HepG2 (cell line): ENCODE measurements at regions not wholly inside any gene's neighbourhood (a gene's known extent, or its start where the extent isn't known, plus 50 kb on each side); places are given as distances from the start of the nearest gene placed in this dataset.

Source experiments
- ATAC-seq: fragments of 200-7000 bp; cut with Tn5 transposase; 3 replicates; pipeline ENCODE4 v1.9.1; 2020; ENCODE audit warnings: mild to moderate bottlenecking, moderate library complexity
- BruUV-seq: library from RNA; stranded (reverse); fragments of 400-500 nt; replicated peaks from 2 replicates; lab custom pipeline; 2021; lab: Mats Ljungman, UMichigan
- CTCF ChIA-PET: fragments of 300-600 bp; formaldehyde crosslinking; extraction: SDS; loops from one replicate; lab custom pipeline; 2021; ENCODE audit warnings: low total read pairs, inconsistent platforms, low intra/inter-chr PET ratio; lab: Yijun Ruan, JAX
- POLR2A ChIA-PET: fragments of 350-600 bp; sonication (Branson Sonifier 250); formaldehyde crosslinking; loops from one replicate; lab custom pipeline; 2020; ENCODE audit warnings: antibody characterized with exemption, inconsistent platforms; lab: Yijun Ruan, JAX
- DNase-seq: peaks from one replicate; pipeline ENCODE4 v3.0.0-alpha.2; 2015; ENCODE audit warnings: low spot score
- FAIRE-seq: peaks from 3 replicates; lab custom pipeline; 2011; peaks lifted over from hg19 to GRCh38; lab: Jason Lieb, UNC
- H2AFZ ChIP-seq: one replicate; pipeline ENCODE4 v1.6.1; 2011; ENCODE audit warnings: low read length, inconsistent platforms
- H3K27ac ChIP-seq: fragments of 300-600 bp; 3 replicates; pipeline ENCODE4 v1.8.0; 2011; ENCODE audit warnings: mixed run types, mild to moderate bottlenecking, mixed read lengths, low read length, inconsistent platforms; ENCODE audit not compliant: insufficient read depth; ENCODE audit errors: extremely low read length
- H3K27me3 ChIP-seq, 2 experiments: fragments of 200-600 bp in 1 of 2; 2 replicates in 1 of 2; 3 replicates in 1 of 2; pipeline versions ENCODE4 v1.6.0 to v1.8.0; 2011; ENCODE audit warnings: low read length in 2 of 2, mild to moderate bottlenecking in 2 of 2, moderate library complexity in 2 of 2, inconsistent platforms in 1 of 2; ENCODE audit not compliant: insufficient read depth in 2 of 2, control insufficient read depth in 1 of 2
- H3K36me3 ChIP-seq, 2 experiments: fragments of 200-600 bp in 1 of 2; replicated peaks in 1 of 2; 2 replicates in 1 of 2; 3 replicates in 1 of 2; pipeline versions ENCODE4 v1.5.1 to v1.8.0; 2011; ENCODE audit warnings: low read length in 2 of 2, inconsistent platforms in 1 of 2; ENCODE audit not compliant: insufficient read depth in 2 of 2, control insufficient read depth in 1 of 2
- H3K4me1 ChIP-seq: 2 replicates; pipeline ENCODE4 v1.5.1; 2012; ENCODE audit warnings: low read length, inconsistent platforms; ENCODE audit not compliant: insufficient read depth
- H3K4me2 ChIP-seq: 2 replicates; pipeline ENCODE4 v1.6.0; 2011; ENCODE audit warnings: low read depth, low read length, inconsistent platforms
- H3K4me3 ChIP-seq, 3 experiments: fragments of 200-600 bp in 1 of 3; sonication (generic), shearing (Covaris generic) in 1 of 3; replicated peaks in 1 of 3; 2 replicates each; pipeline ENCODE4 v1.5.1; 2011 to 2016; ENCODE audit warnings: low read length in 3 of 3, inconsistent platforms in 2 of 3, low read depth in 2 of 3, mild to moderate bottlenecking in 2 of 3, control low read depth in 1 of 3, mixed read lengths in 1 of 3; ENCODE audit not compliant: insufficient read depth in 1 of 3
- H3K79me2 ChIP-seq: one replicate; pipeline ENCODE4 v1.6.1; 2011; ENCODE audit warnings: low read length, inconsistent platforms; ENCODE audit not compliant: insufficient read depth
- H3K9ac ChIP-seq: 2 replicates; pipeline ENCODE4 v1.6.0; 2011; ENCODE audit warnings: mild to moderate bottlenecking, low read depth, low read length, inconsistent platforms; ENCODE audit not compliant: insufficient read depth
- H3K9me3 ChIP-seq: 2 replicates; pipeline ENCODE4 v1.5.1; 2012; ENCODE audit warnings: mild to moderate bottlenecking, low read length
- H4K20me1 ChIP-seq: 2 replicates; pipeline ENCODE4 v1.6.0; 2011; ENCODE audit warnings: inconsistent platforms, mild to moderate bottlenecking, low read length, moderate library complexity; ENCODE audit not compliant: insufficient read depth
- AGO1 ChIP-seq: fragments of 200-400 bp; formaldehyde crosslinking; IDR thresholded peaks from 2 replicates; pipeline ENCODE4 v1.6.1; 2017; ENCODE audit warnings: mild to moderate bottlenecking, low read depth, low read length, moderate library complexity; ENCODE audit not compliant: poor library complexity, severe bottlenecking
- ARNT2 ChIP-seq: sonication (generic); formaldehyde crosslinking; IDR thresholded peaks from 2 replicates; pipeline ENCODE4 v1.8.0; 2022; ENCODE audit warnings: mild to moderate bottlenecking, low read depth, missing genetic modification reagents, moderate library complexity
- ETV6 ChIP-seq: sonication (generic); formaldehyde crosslinking; conservative IDR thresholded peaks from 2 replicates; pipeline ENCODE4 v1.4.0; 2020; ENCODE audit warnings: missing genetic modification reagents
- FOSL2 ChIP-seq: sonication (generic); formaldehyde crosslinking; IDR thresholded peaks from 2 replicates; pipeline ENCODE4 v1.4.0; 2020; ENCODE audit warnings: missing genetic modification reagents
- GPN1 ChIP-seq: sonication (generic); formaldehyde crosslinking; IDR thresholded peaks from 2 replicates; pipeline ENCODE4 v1.5.1; 2020; ENCODE audit warnings: missing genetic modification reagents, borderline replicate concordance
- HIVEP1 ChIP-seq: sonication (generic); formaldehyde crosslinking; IDR thresholded peaks from 2 replicates; pipeline ENCODE4 v1.4.0; 2020; ENCODE audit warnings: mild to moderate bottlenecking, missing genetic modification reagents
- ZBTB1 ChIP-seq: sonication (generic); formaldehyde crosslinking; IDR thresholded peaks from 2 replicates; pipeline ENCODE4 v1.4.0; 2020; ENCODE audit warnings: missing genetic modification reagents, borderline replicate concordance
- ZEB1 ChIP-seq: IDR thresholded peaks from 2 replicates; pipeline ENCODE4 v1.6.1; 2012; ENCODE audit warnings: mild to moderate bottlenecking, low read depth, inconsistent platforms; ENCODE audit not compliant: insufficient replicate concordance
- ZNF10 ChIP-seq: sonication (generic); formaldehyde crosslinking; IDR thresholded peaks from 2 replicates; pipeline ENCODE4 v1.4.0; 2020; ENCODE audit warnings: mild to moderate bottlenecking, low read depth, missing genetic modification reagents, borderline replicate concordance
- ZNF224 ChIP-seq: sonication (generic); formaldehyde crosslinking; IDR thresholded peaks from 2 replicates; pipeline ENCODE4 v1.5.0; 2020; ENCODE audit warnings: mild to moderate bottlenecking, missing genetic modification reagents
- ZNF343 ChIP-seq: sonication (generic); formaldehyde crosslinking; IDR thresholded peaks from 2 replicates; pipeline ENCODE4 v1.4.0; 2020; ENCODE audit warnings: mild to moderate bottlenecking, missing genetic modification reagents
- ZNF382 ChIP-seq: sonication (generic); formaldehyde crosslinking; IDR thresholded peaks from 2 replicates; pipeline ENCODE4 v1.5.0; 2020; ENCODE audit warnings: missing genetic modification reagents, mild to moderate bottlenecking, borderline replicate concordance
- ZNF652 ChIP-seq: IDR thresholded peaks from 2 replicates; pipeline ENCODE4 v1.6.1; 2016; ENCODE audit warnings: low read depth, borderline replicate concordance
- ZNF713 ChIP-seq: sonication (generic); formaldehyde crosslinking; IDR thresholded peaks from 2 replicates; pipeline ENCODE4 v1.4.0; 2020; ENCODE audit warnings: mild to moderate bottlenecking, missing genetic modification reagents
- ZNF749 ChIP-seq: sonication (generic); formaldehyde crosslinking; IDR thresholded peaks from 2 replicates; pipeline ENCODE4 v1.8.0; 2022; ENCODE audit warnings: mild to moderate bottlenecking, missing genetic modification reagents, moderate library complexity, borderline replicate concordance
- WGBS: methylation state at CpG from one replicate; pipeline ENCODE4 v1.1.6; 2017; ENCODE audit warnings: low lambda C conversion rate; 5-methylcytosine and 5-hydroxymethylcytosine counted together
- in situ Hi-C: cut with HindIII; loops from 2 replicates; pipeline ENCODE4 v1.10.0; 2017; ENCODE audit warnings: low pct_unique_long_range_greater_than_20kb; ENCODE audit not compliant: extremely low pct_ligation_motif_present
- intact Hi-C: fragments of 100-400 bp; cut with micrococcal nuclease; formaldehyde crosslinking; loops from one replicate; pipeline ENCODE4 v1.10.0; 2022; ENCODE audit not compliant: unreplicated experiment
- TF ChIP-seq, protein P1 (sequence below): sonication (generic); formaldehyde crosslinking; IDR thresholded peaks from 2 replicates; pipeline ENCODE4 v1.4.0; 2020; ENCODE audit warnings: missing genetic modification reagents
- TF ChIP-seq, protein P2 (sequence below): sonication (generic); formaldehyde crosslinking; IDR thresholded peaks from 2 replicates; pipeline ENCODE4 v1.9.0; 2021; ENCODE audit warnings: missing genetic modification reagents, borderline replicate concordance
- TF ChIP-seq, protein P3 (sequence below): sonication (generic); formaldehyde crosslinking; IDR thresholded peaks from 2 replicates; pipeline ENCODE4 v1.8.0; 2022; ENCODE audit warnings: mild to moderate bottlenecking, missing genetic modification reagents
- TF ChIP-seq, protein P4 (sequence below): sonication (generic); formaldehyde crosslinking; IDR thresholded peaks from 2 replicates; pipeline ENCODE4 v1.4.0; 2020; ENCODE audit warnings: missing genetic modification reagents

DNA sequence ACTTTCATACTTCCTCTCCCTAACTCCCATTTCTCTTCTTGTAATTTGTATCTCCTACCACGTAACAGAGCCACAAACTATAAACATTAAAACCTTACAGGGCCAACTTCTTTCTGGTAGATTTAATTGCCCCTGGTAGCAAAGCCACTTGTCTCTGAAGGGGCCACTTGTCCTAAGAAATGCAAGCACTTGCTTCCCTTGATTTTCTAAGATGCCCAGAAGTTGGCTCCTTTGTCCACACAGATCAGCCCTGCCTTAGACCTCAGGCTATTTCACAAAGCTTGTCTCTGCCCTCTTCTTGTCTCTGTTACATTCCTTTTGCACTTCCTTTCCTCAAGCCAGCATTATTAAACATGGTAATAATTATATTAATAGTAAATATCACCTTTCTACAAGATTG is 80.6 kb upstream of the CXXC4 start:
- Histone ChIP-seq H3K27ac (no peak overlapping the region), H3K36me3 (no peaks in the 10 kb centered on the region), H3K4me1 (no peaks in the 10 kb centered on the region), H3K79me2 (no peaks in the 10 kb centered on the region), H4K20me1 (no peaks in the 10 kb centered on the region), H2AFZ (no peak overlapping the region), H3K27me3 (no peaks in the 10 kb centered on the region), H3K9ac (no peak overlapping the region), H3K4me2 (no peak overlapping the region), H3K9me3 (no peaks in the 10 kb centered on the region), H3K4me3 (no peak overlapping the region)
- in situ Hi-C loops: no loop called here
- DNase-seq (no peak), ATAC-seq (no peak), FAIRE-seq (no peak)
- no TSS peak for BruUV-seq
- CTCF ChIA-PET: no interaction called here
- WGBS: 0% methylated on average over 1 of the region's 1 CpG
- intact Hi-C loops: no loop called here
- POLR2A ChIA-PET: no interaction called here
- TF ChIP-seq ZNF713 (CRISPR knock-in tag) (no peak), FOSL2 (CRISPR knock-in tag) (no peak), HIVEP1 (no peak), ZNF749 (no peak), ZEB1 (no peak), GPN1 (CRISPR knock-in tag) (no peak), ZNF224 (CRISPR knock-in tag) (no peak), ZNF652 (no peak), ETV6 (CRISPR knock-in tag) (no peak), ZBTB1 (no peak), ARNT2 (no peak), ZNF382 (CRISPR knock-in tag) (no peak), ZNF343 (CRISPR knock-in tag) (no peak), AGO1 (no peak), ZNF10 (no peak)
- TF ChIP-seq, protein P1, sequence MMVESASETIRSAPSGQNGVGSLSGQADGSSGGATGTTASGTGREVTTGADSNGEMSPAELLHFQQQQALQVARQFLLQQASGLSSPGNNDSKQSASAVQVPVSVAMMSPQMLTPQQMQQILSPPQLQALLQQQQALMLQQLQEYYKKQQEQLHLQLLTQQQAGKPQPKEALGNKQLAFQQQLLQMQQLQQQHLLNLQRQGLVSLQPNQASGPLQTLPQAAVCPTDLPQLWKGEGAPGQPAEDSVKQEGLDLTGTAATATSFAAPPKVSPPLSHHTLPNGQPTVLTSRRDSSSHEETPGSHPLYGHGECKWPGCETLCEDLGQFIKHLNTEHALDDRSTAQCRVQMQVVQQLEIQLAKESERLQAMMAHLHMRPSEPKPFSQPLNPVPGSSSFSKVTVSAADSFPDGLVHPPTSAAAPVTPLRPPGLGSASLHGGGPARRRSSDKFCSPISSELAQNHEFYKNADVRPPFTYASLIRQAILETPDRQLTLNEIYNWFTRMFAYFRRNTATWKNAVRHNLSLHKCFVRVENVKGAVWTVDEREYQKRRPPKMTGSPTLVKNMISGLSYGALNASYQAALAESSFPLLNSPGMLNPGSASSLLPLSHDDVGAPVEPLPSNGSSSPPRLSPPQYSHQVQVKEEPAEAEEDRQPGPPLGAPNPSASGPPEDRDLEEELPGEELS: no peak
- TF ChIP-seq, protein P2, sequence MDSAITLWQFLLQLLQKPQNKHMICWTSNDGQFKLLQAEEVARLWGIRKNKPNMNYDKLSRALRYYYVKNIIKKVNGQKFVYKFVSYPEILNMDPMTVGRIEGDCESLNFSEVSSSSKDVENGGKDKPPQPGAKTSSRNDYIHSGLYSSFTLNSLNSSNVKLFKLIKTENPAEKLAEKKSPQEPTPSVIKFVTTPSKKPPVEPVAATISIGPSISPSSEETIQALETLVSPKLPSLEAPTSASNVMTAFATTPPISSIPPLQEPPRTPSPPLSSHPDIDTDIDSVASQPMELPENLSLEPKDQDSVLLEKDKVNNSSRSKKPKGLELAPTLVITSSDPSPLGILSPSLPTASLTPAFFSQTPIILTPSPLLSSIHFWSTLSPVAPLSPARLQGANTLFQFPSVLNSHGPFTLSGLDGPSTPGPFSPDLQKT (CRISPR knock-in tag): no peak
- TF ChIP-seq, protein P3, sequence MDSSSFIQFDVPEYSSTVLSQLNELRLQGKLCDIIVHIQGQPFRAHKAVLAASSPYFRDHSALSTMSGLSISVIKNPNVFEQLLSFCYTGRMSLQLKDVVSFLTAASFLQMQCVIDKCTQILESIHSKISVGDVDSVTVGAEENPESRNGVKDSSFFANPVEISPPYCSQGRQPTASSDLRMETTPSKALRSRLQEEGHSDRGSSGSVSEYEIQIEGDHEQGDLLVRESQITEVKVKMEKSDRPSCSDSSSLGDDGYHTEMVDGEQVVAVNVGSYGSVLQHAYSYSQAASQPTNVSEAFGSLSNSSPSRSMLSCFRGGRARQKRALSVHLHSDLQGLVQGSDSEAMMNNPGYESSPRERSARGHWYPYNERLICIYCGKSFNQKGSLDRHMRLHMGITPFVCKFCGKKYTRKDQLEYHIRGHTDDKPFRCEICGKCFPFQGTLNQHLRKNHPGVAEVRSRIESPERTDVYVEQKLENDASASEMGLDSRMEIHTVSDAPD (CRISPR knock-in tag): no peak
- TF ChIP-seq, protein P4, sequence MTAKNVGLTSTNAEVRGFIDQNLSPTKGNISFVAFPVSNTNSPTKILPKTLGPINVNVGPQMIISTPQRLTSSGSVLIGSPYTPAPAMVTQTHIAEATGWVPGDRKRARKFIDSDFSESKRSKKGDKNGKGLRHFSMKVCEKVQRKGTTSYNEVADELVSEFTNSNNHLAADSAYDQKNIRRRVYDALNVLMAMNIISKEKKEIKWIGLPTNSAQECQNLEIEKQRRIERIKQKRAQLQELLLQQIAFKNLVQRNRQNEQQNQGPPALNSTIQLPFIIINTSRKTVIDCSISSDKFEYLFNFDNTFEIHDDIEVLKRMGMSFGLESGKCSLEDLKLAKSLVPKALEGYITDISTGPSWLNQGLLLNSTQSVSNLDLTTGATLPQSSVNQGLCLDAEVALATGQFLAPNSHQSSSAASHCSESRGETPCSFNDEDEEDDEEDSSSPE (CRISPR knock-in tag): no peak
